ENCODE measurements at regions not wholly inside any gene's neighbourhood (a gene's known extent, or its start where the extent isn't known, plus 50 kb on each side); places are given as distances from the start of the nearest gene placed in this dataset.
"Not testable (repeated sequence)": the region's sequence is repeated elsewhere in the genome, so short reads cannot be mapped to it uniquely, and the experiment has no call there.

DNA sequence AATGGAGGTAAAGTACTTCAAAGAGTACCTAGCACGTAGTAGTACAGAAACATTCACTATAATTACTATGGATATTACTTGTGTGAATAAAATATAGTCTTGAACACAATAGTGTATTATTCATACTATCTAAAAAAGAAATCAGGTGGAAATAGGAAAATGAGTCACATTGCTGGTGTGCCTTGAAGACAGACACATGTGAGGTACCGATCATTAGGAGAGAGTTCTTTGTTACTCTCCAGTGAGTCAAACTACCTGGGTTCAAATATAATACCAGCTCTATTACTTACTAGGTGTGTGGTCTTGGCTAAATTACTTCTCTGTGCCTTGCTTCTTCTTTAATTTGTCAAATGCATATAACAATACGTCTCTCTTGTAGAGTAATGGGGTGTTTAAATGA, 50.8 kb upstream of the BEND6 start:
- DNase-seq (ENCODE audit: low spot score): no peak
- no peak for FAIRE-seq

DNA sequence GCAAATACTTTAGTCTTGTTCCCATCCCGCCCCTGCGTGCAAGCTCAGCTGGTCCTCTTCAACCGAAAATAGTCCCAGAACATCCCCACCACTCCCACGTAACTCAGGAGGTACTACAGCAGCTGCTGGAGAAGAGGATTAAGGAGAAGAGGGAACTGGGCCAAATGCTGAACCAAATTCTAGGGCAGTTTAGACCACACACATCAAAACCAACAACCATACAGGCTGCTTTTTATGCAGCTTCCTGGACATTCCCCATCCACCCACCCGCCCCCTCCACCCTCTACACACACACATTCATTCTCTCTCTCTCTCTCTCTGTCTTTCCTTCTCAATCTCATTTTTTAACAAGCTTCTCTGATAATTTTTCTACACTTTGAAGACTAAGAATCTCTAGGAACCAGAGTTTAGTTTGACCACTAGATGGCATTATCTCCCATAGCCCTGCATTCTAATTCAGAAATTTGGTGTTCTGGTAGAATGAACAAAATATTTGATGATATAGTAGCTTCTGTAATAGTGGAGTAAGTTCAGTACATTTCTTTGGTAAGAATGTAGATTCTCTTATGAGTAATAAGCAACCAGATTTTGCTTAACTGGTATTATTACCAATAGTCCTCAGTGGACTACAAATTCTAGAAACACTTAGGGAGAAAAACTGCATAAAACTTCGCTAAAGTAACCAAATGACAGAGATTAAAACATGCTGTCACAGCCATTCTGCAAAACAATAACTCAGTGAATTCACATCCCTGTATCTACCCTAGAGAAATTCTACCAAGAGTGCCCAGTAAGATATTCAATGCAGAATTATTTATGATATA, 52.1 kb upstream of the BEND6 start:
- FAIRE-seq (no peak), DNase-seq (ENCODE audit: low spot score) (peak; percentile 44)

DNA sequence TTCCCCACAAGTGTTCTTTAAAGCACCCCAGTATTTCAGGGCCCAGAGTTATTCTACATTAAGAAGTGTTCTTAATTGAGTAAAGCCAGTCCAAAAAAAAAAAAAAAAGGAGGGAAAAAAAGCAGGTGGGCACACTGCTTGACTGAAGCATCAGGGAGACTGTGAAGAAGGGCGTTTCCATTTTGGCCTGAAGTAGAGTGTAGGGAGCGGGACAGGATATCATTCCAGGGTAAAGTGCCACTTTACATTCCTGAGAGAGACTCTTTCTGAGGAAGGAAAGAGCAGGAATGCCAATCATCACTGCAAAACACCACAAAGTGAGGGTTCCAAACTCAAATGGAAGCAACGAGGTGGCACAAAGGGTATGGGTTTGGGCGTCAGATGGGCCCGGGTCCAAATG, 54.1 kb upstream of the BEND6 start:
- no peak for DNase-seq (ENCODE audit: low spot score)
- FAIRE-seq: no peak

DNA sequence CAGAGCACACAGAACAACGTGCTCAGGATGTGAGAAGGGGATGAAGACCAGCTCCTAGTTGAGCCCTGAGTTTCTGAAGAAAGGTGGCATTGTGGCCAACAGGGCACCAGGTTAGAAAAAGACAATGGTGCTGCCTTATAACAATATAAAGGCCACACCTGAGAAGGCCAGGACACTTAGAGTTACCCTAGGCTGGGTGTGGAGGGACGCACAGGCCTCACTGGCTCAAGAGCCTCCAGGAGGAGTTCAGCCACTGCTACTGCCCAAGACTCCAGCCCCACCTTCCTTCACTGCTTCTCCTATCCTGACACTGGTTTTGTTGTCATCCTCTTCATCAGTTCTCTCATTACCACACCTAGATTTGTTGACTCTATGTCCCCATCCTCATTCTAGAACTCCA, 55.2 kb upstream of the BEND6 start:
- DNase-seq (ENCODE audit: low spot score): no peak
- no peak for FAIRE-seq

DNA sequence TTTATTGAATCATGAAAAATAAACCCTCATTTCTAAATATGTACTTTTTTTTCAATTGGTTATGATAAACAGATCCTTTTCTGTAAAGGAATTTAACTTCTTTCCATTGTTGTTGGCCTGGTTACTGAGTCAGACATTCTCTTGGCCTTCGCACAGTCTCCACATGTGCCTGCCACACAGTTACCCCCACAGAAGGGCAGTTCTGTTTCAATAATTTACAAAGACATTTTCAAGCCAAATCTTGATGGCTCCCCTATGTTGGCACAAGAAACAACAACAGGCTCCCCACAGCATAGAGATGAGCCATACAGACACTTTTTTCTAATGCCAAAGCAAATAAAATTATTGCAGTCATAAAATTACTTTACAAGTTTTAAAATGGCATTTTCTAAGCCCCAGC, 55.6 kb upstream of the BEND6 start:
- FAIRE-seq: no peak
- no peak for DNase-seq (ENCODE audit: low spot score)

DNA sequence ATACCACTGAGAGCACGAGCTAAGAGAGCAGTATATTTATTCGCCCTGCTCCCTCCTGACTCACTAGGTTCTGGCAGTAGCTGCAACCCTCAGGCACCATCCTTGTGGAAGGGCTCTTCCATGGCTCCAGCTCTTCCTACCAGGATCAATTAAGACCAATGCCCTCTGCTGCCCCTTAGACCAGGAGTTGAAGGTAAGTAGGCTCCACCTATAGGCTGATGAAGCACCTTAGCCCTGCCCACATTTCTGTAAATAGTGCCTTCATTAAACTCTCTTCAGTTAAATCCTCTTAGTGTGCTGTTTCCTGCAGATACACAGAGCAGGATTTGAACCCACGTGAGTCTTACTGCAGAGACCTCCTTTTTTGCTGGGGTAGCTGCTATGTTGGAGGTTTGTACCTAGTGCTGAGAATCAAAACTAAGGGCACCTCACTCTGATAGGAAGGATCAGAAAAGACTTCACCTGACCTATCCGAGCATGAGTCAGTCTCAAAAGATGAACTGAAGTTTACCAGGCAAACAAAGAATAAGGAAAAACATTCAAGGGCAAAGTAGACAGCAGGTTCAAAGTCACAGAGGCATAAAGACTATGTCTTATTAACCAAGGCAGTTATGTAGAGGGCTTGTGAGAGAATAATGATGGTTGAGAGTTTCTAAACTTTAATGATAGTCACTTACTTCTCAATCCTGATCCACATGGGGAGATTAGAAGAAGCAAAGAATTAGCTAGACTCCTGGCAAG, 56.9 kb upstream of the BEND6 start:
- DNase-seq (ENCODE audit: low spot score) (no peak), FAIRE-seq (no peak)

DNA sequence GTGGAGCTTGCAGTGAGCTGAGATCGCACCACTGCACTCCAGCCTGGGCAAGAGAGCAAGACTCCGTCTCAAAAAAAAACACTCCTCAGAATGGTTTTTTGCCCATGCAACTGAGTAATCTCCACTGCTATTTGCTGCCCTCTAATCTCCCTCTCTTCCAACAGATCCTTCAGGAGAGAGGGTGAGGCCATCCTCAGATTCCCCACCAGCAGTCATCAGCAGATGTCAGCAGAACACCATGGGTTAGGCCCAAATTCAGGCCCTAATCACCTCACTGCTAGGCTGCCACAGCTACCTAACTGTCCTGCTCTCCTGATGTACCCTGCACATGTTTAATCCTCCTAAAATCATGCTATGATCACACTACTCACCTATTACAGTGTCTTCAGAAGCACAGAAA, 63.2 kb upstream of the BEND6 start:
- no peak for DNase-seq (ENCODE audit: low spot score)
- FAIRE-seq: no peak

DNA sequence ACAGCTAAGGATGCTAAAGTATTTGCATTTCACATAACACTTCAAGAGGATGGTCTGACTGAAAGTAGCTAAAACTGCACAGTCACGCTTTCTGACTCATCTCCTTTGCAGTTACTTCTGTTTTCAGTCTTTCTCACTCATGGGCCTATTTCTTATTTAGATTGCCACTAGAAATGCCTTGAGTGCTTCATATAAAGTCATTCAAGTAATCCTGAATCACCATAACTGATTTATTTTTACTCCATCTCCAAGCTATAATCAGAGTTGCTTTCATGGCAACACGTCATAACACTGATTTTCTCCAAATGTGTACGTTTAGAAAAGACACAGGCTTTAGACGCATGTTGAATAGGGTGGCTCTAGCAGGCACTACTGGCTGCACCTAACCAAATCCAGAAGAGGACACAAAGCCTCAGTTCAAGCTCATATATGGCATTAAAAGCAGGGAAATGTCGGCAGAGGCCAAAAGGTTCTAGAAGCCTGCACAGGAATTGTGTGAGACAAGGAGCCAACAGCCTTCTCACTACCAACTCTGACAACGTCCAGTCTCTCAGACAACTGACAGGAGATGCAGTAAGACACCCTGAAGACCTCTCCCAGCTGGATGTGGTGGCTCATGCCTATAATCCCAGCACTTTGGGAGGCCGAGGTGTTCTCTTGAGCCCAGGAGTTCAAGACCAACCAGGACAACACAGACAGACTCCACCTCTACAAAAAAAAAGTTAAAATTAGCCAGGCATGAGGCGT, 64.1 kb upstream of the BEND6 start:
- no peak for FAIRE-seq
- DNase-seq (ENCODE audit: low spot score): peak; percentile 35

DNA sequence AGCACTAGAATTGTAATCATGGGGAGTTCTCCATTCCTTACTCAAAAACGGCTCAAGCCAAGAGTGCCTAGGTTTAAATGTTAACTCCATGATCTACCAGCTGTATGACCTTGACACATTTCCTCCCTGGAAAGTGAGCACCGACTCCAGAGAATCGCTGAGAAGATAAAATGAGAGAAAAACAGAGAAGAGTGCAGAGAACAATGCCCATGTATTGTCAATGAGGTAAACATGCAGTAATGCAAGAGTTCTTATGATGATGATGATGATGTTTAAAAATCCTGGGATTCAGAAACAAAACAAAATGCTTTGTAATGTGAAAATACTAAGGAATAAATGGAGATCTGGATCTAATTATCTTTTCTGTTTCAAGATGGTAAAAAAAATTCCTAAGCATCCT, 64.8 kb upstream of the BEND6 start:
- no peak for DNase-seq (ENCODE audit: low spot score)
- no peak for FAIRE-seq

DNA sequence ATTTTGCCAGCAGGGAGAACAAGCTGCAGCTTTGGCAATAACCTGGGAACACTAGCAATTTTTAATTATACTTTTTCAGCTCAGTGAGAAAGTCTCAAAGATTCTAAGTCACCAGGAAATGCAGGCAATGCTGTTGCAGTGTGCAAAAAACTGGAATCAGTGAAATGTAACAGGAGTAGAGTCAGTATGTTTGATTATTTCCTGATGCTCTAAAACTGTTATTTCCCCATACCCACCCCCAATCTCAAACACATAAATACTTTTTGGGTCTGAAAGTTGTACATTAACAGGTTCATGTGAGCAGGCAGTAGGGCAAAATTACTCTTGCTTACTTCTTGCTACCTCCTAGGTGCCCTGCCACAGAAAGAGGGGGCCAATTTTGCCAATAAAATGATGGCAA, 65.4 kb upstream of the BEND6 start:
- FAIRE-seq: no peak

DNA sequence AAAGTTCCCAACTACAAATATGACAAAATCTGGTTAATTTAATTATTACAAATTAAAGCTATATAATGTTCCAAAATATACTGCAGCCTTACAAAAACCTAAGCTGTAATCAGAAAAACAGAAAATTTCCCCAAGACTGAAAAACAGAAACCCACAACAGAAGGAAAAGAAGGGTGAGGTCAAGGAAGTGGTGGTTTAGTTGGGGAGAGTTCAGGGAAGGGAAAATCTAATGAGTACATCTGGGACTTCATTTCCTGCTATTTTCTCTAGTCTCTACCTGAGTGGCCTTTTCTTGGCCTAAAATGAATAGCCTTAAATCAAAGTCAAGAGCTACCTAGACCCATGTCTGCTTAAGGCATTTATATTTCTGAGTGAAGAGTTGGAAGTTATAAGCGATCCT, 66.2 kb upstream of the BEND6 start:
- DNase-seq (ENCODE audit: low spot score) (no peak), FAIRE-seq (no peak)

More for the DNA sequence above, 65.4 kb upstream of the BEND6 start:
- no peak for DNase-seq (ENCODE audit: low spot score)

DNA sequence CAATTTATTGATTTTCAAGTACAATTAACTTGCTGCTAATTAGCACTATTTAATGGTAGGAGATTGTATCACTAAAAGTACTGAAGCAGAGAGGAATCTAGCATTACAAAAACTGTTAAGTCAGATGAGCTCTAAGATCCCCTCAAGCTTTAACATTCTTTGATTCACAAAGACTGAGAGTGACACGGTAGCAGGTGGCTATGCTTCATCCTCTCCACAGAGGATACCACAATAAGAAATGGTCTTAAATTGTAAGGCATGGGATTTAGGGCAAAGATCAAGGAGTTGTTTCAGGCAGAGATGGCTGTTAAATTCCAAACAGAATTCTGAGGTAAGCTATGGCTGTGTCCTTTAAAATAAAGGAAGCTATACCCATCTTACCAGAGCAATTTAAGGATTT, 67.8 kb upstream of the BEND6 start:
- FAIRE-seq: no peak

DNA sequence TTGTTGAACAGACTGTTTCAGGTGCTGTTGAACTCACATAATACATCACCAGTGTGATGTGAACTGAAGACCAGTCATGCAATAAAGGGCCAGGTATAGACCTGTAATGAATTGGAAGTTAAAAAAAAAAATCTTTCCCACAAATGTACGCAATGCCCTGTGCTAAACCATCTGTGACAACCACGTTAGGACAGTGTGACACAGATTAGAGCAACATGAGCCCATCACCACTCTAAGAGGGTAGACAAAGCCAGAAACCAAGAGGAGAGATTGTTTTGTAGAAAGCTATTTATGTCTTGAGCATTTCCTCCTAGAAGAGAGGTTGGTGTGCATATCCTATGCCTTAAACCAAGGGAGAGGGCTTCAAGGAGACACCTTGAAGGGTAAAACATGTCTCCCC, 77.0 kb upstream of the BEND6 start:
- FAIRE-seq: no peak
- no peak for DNase-seq (ENCODE audit: low spot score)

More for the DNA sequence above, 67.8 kb upstream of the BEND6 start:
- DNase-seq (ENCODE audit: low spot score): no peak

DNA sequence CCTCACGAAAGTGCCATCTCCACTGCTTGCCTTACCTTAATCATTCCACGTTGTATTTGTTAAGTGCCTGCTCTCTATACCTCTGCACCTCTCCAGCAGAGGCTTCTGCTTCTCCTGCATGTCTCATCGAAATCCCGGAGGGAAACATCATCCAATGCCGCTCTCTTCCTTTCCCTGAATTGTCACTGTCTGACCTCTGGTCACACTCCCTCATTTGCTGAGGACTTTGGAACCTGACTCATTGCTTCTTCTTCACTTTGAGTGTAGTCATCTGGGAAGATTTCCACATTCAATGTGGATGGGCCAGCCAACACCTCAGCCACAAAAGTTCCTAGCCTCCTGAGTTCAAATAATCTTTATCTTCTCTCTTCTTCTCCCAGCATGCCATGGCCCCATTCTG, 78.9 kb upstream of the BEND6 start:
- FAIRE-seq: no peak

DNA sequence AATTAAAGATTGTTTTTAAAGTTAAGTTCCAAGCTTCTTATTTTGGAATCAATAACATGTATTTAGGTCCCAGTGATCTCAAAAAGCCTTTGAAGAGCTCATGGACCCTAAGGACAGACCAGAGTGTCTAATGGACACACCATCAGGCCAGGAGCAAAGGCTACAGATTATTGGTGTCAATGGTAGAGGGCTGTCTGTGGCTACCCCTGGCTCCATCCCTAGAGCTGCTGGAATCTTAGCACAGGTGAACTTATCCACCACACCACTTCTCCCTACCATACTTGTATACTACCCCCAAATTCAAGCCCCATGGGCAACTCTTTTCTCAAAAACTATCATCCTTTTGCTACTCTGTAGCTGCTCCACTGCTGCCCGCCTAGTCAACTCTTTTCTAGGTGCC, 79.4 kb upstream of the BEND6 start:
- FAIRE-seq (no peak), DNase-seq (ENCODE audit: low spot score) (no peak)

More for the DNA sequence above, 78.9 kb upstream of the BEND6 start:
- no peak for DNase-seq (ENCODE audit: low spot score)

DNA sequence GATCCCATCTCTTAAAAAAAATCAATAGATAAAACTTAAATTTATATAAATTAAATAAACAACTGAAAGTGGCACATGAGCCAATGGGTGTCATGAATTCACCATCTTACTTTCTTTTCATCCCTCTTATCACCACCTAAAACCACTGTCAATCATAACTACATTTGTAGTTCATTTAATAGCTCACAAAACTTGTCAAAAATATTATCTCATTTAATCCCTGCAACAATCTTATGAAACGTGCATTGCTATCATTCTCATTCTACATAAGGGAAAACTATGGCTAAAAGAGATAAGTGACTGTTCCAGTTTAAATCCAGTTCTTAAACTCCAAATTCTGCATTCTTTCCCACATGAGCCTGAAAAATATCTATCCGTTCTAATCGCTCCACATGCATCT, 80.6 kb upstream of the BEND6 start:
- FAIRE-seq (no peak), DNase-seq (ENCODE audit: low spot score) (no peak)

DNA sequence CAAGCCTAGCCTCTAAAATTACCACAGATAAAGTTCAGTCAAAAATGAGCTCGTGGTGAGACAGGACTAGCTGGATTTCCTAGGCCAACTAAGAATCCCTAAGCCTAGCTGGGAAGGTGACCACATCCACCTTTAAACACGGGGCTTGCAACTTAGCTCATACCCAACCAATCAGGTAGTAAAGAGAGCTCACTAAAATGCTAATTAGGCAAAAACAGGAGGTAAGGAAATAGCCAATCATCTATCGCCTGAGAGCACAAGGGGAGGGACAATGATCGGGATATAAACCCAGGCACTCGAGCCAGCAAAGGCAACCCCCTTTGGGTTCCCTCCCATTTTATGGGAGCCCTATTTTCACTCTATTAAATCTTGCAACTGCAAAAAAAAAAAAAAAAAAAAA, 84.9 kb upstream of the BEND6 start:
- not testable (repeated sequence) for DNase-seq (ENCODE audit: low spot score); FAIRE-seq

DNA sequence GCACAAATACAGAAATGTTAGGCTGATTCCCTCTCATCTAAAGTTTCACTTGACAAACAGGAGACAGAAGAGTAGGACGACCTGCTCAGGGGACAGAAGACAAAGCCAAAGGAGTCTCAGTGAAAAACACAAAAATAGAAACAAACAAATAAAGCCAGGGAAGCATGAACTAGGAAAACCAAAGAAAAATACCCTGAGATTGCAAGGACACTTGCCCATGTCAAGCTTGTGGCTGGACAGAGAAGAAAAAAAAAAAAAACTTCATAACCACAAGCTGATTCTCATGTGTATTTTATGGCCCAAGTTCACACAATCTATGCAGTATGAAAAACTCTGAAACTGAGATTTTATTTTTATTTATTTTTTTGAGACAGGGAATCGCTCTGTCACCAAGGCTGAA, 85.6 kb upstream of the BEND6 start:
- DNase-seq (ENCODE audit: low spot score) (no peak), FAIRE-seq (no peak)

DNA sequence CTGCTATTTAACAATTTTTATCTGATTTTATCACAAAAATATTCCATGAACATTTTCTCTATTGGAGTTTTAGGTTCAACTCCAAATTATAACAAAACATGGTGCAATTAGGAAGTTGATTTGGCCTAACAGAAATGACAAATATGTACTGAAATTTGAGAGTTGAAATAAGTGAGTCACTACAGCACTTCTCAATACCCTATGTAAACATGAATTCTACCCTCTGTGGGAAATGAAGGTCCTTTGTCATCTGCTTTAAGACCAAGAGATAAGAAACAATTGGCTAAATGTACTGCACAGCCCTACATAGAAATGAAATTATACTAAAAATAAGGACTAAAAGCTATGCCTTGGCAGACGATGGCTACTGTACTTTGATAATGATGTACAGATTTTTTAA, 86.2 kb upstream of the BEND6 start:
- FAIRE-seq (no peak), DNase-seq (ENCODE audit: low spot score) (no peak)

DNA sequence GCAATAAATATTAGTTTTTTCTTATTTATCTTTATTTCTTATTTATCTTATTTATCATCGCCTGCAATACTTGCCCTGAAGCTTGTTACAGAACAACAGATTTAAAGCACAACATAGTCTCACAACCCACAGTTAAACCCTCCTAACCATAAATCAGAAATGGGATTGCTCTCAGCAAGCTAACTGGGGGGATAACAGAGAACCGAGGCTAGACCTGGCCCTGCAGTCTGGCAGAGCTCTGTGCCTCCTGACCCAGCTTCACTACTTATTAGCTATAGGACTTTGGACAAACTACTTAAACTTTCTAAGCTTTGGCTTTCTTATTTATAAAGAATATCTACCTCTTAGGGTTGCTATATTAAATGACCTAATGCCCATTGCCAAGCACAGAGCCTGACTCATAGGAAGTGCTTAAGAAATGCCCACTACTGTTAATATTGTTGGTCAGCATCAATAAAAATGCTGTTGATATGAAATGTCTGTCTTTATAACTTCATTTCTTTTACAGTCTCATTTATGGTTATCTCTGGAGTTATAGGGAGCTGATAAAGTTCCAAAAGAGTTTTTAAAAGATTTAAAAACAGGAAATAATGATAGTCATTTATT, 87.9 kb upstream of the BEND6 start:
- DNase-seq (ENCODE audit: low spot score): no peak
- FAIRE-seq: no peak

DNA sequence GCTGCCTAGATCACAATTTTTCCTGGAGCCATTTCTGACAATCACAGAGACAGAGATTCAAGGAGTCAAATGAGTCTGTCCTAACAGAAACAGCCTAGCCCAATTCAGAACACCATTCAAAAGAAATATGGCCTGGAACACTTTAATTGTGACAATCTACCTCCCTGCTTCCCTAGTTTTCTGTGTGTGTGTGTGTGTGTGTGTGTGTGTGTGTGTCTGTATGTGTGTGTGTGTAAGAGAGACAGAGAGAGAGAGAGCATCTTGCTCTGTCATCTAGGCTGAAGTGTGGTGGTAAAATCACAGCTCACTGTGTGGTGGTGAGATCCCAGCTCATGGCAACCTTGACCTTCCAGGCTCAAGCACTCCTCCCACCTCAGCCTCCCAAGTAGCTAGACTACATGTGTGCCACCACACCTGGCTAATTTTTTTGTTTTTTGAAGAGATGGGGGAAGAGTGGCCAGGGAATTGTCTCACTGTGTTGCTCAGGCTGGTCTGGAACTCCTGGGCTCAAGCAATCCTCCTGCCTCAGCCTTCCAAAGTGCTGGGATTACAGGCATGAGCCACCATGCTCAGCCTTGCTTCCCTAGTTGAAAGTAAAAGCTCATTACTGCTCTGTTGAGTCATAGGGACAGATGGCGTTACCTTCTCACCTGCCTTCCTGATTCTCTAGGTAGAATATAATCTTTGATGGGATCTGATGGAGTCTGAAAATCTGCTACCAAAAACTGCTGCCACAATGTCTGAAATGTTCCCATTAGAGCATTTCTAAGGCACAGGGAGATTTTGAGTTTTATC, 89.6 kb upstream of the BEND6 start:
- no peak for DNase-seq (ENCODE audit: low spot score)
- peak; percentile 92 for FAIRE-seq

Measured in urothelium cell line (cell line).